ENCODE measurements at regions not wholly inside any gene's neighbourhood (a gene's known extent, or its start where the extent isn't known, plus 50 kb on each side); places are given as distances from the start of the nearest gene placed in this dataset.

DNA sequence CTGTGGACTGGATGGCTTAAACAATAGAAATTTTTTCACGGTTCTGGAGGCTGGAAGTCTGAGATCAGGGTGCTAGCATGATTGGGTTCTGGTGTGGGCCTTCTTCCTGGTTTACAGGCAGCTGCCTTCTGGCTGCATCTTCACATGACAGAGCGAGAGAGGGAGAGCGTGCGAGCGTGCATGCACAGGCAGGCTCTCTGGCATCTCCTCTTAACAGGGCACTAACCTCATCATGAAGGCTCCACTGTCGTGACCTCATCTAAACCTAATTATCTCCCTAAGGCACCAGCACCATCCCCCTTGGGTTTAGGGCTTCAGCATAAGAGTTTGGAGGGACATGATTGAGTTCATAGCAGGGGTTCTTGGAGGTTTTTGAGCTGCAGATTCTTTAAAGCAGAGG, 292.0 kb upstream of the C2CD4B start:
- H3K36me3 ChIP-seq (replicated peaks in 1 of 2; ENCODE audit: control extremely low read depth in 1 of 2, control insufficient read depth in 1 of 2, extremely low read depth in 1 of 2, insufficient read depth in 2 of 2, low read length in 1 of 2), result no peaks in the 10 kb centered on the region
- no peak overlapping the region for H2AFZ ChIP-seq (ENCODE audit: insufficient read depth, low read depth, low read length, poor library complexity, severe bottlenecking)
- no peak for TF ChIP-seq EZH2 (IDR thresholded peaks at IDR 0.05; ENCODE audit: borderline replicate concordance, insufficient read depth, low read depth, low read length, poor library complexity, severe bottlenecking)
- TF ChIP-seq, protein P1, sequence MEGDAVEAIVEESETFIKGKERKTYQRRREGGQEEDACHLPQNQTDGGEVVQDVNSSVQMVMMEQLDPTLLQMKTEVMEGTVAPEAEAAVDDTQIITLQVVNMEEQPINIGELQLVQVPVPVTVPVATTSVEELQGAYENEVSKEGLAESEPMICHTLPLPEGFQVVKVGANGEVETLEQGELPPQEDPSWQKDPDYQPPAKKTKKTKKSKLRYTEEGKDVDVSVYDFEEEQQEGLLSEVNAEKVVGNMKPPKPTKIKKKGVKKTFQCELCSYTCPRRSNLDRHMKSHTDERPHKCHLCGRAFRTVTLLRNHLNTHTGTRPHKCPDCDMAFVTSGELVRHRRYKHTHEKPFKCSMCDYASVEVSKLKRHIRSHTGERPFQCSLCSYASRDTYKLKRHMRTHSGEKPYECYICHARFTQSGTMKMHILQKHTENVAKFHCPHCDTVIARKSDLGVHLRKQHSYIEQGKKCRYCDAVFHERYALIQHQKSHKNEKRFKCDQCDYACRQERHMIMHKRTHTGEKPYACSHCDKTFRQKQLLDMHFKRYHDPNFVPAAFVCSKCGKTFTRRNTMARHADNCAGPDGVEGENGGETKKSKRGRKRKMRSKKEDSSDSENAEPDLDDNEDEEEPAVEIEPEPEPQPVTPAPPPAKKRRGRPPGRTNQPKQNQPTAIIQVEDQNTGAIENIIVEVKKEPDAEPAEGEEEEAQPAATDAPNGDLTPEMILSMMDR (IDR thresholded peaks at IDR 0.05), result no peak
- H3K27me3 ChIP-seq (replicated peaks in 1 of 4; ENCODE audit: control extremely low read depth in 1 of 4, control insufficient read depth in 3 of 4, insufficient read depth in 4 of 4, low read length in 3 of 4), result no peaks in the 10 kb centered on the region
- no peaks in the 10 kb centered on the region for H3K79me2 ChIP-seq (ENCODE audit: control insufficient read depth, insufficient read depth, low read length)
- H3K4me1 Mint-ChIP-seq, result no peaks in the 10 kb centered on the region
- ChIA-PET CTCF (no interaction called here), POLR2A (no interaction called here)
- H3K4me3 Mint-ChIP-seq, result no peak overlapping the region
- no peak overlapping the region for H3K27ac ChIP-seq (ENCODE audit: low read length in 2 of 2)
- intact Hi-C loops (cut with micrococcal nuclease), result no loop called here
- no peaks in the 10 kb centered on the region for H3K4me1 ChIP-seq (ENCODE audit: control insufficient read depth in 2 of 2, insufficient read depth in 2 of 2, low read length in 2 of 2)
- no peaks in the 10 kb centered on the region for H3K9me3 Mint-ChIP-seq (ENCODE audit: insufficient read depth)
- WGBS (ENCODE audit: insufficient coverage), result 100% methylated on average over 2 of the region's 6 CpGs
- no peak overlapping the region for H3K4me2 ChIP-seq (replicated peaks; ENCODE audit: low read depth, low read length, poor library complexity, severe bottlenecking)
- H3K27me3 Mint-ChIP-seq, result peaks cover 5% of the 10 kb centered on the region
- no peak overlapping the region for H3K4me3 ChIP-seq (ENCODE audit: control extremely low read depth in 1 of 5, extremely low read depth in 1 of 5, insufficient read depth in 1 of 5, low read depth in 2 of 5, low read length in 4 of 5)
- DNase-seq (no peak), ATAC-seq (ENCODE audit: low read depth) (no peak)
- H4K20me1 ChIP-seq (ENCODE audit: control insufficient read depth, insufficient read depth, low read length, poor library complexity, severe bottlenecking), result no peaks in the 10 kb centered on the region
- no peak overlapping the region for H3K27ac Mint-ChIP-seq
- no peaks in the 10 kb centered on the region for H3K9me3 ChIP-seq (ENCODE audit: control extremely low read depth in 1 of 3, control insufficient read depth in 2 of 3, insufficient read depth in 1 of 3, low read length in 2 of 3)
- H3K9ac ChIP-seq (ENCODE audit: low read length), result no peak overlapping the region

DNA sequence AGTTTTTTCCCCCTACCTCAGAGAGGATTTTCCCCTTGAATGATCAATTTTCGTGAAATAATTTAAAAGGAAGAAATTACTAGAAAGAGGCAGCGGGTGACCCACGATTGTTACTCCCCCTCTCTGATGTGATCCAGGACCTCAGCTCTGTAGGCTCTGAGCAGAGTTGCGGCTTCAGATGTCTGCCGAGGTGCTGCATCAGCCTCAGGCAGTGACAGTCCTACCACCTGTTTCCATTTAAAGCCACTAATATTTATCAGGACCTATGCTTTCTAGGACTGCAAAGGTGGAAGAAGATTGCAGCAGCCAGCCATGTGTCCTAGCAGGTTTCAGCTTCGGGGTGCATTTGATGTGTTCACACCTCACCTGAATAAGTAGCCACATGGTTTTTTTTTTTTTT, 294.8 kb upstream of the C2CD4B start:
- Histone ChIP-seq H3K36me3 (replicated peaks in 1 of 2; ENCODE audit: control extremely low read depth in 1 of 2, control insufficient read depth in 1 of 2, extremely low read depth in 1 of 2, insufficient read depth in 2 of 2, low read length in 1 of 2) (no peaks in the 10 kb centered on the region), H3K4me1 (ENCODE audit: control insufficient read depth in 2 of 2, insufficient read depth in 2 of 2, low read length in 2 of 2) (no peaks in the 10 kb centered on the region), H3K4me3 (ENCODE audit: control extremely low read depth in 1 of 5, extremely low read depth in 1 of 5, insufficient read depth in 1 of 5, low read depth in 2 of 5, low read length in 4 of 5) (no peak overlapping the region), H3K9ac (ENCODE audit: low read length) (no peak overlapping the region), H4K20me1 (ENCODE audit: control insufficient read depth, insufficient read depth, low read length, poor library complexity, severe bottlenecking) (no peaks in the 10 kb centered on the region), H2AFZ (ENCODE audit: insufficient read depth, low read depth, low read length, poor library complexity, severe bottlenecking) (no peak overlapping the region), H3K4me2 (replicated peaks; ENCODE audit: low read depth, low read length, poor library complexity, severe bottlenecking) (no peak overlapping the region), H3K27ac (ENCODE audit: low read length in 2 of 2) (no peak overlapping the region), H3K9me3 (ENCODE audit: control extremely low read depth in 1 of 3, control insufficient read depth in 2 of 3, insufficient read depth in 1 of 3, low read length in 2 of 3) (no peaks in the 10 kb centered on the region), H3K79me2 (ENCODE audit: control insufficient read depth, insufficient read depth, low read length) (no peaks in the 10 kb centered on the region), H3K27me3 (replicated peaks in 1 of 4; ENCODE audit: control extremely low read depth in 1 of 4, control insufficient read depth in 3 of 4, insufficient read depth in 4 of 4, low read length in 3 of 4) (peaks cover 0 to 2% (median 0%) of the 10 kb centered on the region in 4 experiments)
- WGBS (ENCODE audit: insufficient coverage), result 100% methylated on average over 3 of the region's 6 CpGs
- TF ChIP-seq EZH2 (IDR thresholded peaks at IDR 0.05; ENCODE audit: borderline replicate concordance, insufficient read depth, low read depth, low read length, poor library complexity, severe bottlenecking), result no peak
- TF ChIP-seq, protein P1 (IDR thresholded peaks at IDR 0.05), result no peak
- CTCF ChIA-PET, result no interaction called here
- H3K4me3 Mint-ChIP-seq, result no peak overlapping the region
- ATAC-seq (ENCODE audit: low read depth), result no peak
- no peaks in the 10 kb centered on the region for H3K4me1 Mint-ChIP-seq
- DNase-seq, result no peak
- POLR2A ChIA-PET, result no interaction called here
- H3K27ac Mint-ChIP-seq, result no peak overlapping the region
- no peaks in the 10 kb centered on the region for H3K9me3 Mint-ChIP-seq (ENCODE audit: insufficient read depth)
- H3K27me3 Mint-ChIP-seq, result peaks cover 5% of the 10 kb centered on the region
- intact Hi-C loops (cut with micrococcal nuclease), result no loop called here

All from B cell (primary cell).